Ascending aorta (tissue), 2 donors: ENCODE measurements at regions not wholly inside any gene's neighbourhood (a gene's known extent, or its start where the extent isn't known, plus 50 kb on each side); places are given as distances from the start of the nearest gene placed in this dataset.

ENCODE experiments used
- DNase-seq, 2 donors: peaks; one replicate each; pipeline ENCODE4 v3.0.0-alpha.2; 2019; ENCODE audit warnings: low spot score in 2 of 2
- H3K27ac ChIP-seq, 2 donors: fragments of 200-600 bp; sonication (generic); one replicate each; pipeline ENCODE4 v1.5.1; 2016 to 2017; ENCODE audit warnings: mild to moderate bottlenecking in 1 of 2
- H3K27me3 ChIP-seq: fragments of 200-600 bp; sonication (generic); one replicate; pipeline ENCODE4 v1.5.1; 2017
- H3K36me3 ChIP-seq, 2 donors: fragments of 200-600 bp; sonication (generic); one replicate each; pipeline ENCODE4 v1.5.1; 2016
- H3K4me1 ChIP-seq, 2 donors: fragments of 200-600 bp; sonication (generic); one replicate each; pipeline ENCODE4 v1.5.1; 2016 to 2017; ENCODE audit warnings: mild to moderate bottlenecking in 1 of 2
- H3K4me3 ChIP-seq, 2 donors: fragments of 200-600 bp; sonication (generic); one replicate each; pipeline ENCODE4 v1.5.1; 2016 to 2017; ENCODE audit warnings: mild to moderate bottlenecking in 1 of 2
- H3K9me3 ChIP-seq, 2 donors: fragments of 200-600 bp; sonication (generic); one replicate each; pipeline ENCODE4 v1.5.1; 2016
- CTCF ChIP-seq, 3 experiments: fragments of 200-600 bp in 2 of 3; fragments of 450-650 bp in 1 of 3; sonication (generic) in 2 of 3; IDR thresholded peaks; one replicate each; pipeline ENCODE4 v1.5.1; 2016 to 2019; ENCODE audit warnings: antibody characterized with exemption in 3 of 3, mild to moderate bottlenecking in 1 of 3, moderate library complexity in 1 of 3
- intact Hi-C: fragments of 100-400 bp; cut with DNase I; formaldehyde crosslinking; loops from one replicate; pipeline ENCODE4 v1.15.1; 2023

DNA sequence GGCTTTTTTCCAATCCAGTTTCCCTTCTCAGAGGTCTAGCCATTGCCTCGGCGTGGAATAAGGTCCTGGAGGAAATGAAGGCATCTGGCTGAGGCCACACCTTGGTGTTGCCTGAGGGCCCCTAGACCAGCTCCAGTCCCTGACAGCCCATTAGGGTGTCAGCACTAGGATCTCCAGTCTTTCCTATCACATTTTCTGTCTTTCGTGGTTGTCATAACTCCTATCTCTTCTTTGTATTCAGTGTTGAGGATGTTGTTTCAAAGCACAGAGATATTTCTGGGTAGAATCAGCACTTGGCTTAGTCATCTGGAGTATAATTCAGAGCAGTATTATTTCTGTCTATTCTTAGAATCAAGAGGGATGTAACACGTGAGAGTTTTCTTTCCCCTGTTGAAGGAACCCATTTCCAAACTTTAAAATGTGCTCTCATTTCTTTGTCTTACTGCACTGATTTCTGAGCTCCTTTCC lies 844.3 kb downstream of the KCNT2 start:
- Histone ChIP-seq H3K9me3 (no peaks in the 10 kb centered on the region), H3K36me3 (no peaks in the 10 kb centered on the region), H3K27ac (no peak overlapping the region), H3K4me3 (no peak overlapping the region), H3K4me1 (no peaks in the 10 kb centered on the region), H3K27me3 (no peaks in the 10 kb centered on the region)
- no peak for TF ChIP-seq CTCF (IDR thresholded peaks at IDR 0.05)
- DNase-seq = no peak
- intact Hi-C loops = no loop called here

GRCh38 chr1:195763146-195763906 lies 844.9 kb downstream of the KCNT2 start:
- H3K27ac ChIP-seq = no peak overlapping the region
- intact Hi-C loops = no loop called here
- H3K36me3 ChIP-seq = no peaks in the 10 kb centered on the region
- H3K4me1 ChIP-seq = no peaks in the 10 kb centered on the region
- TF ChIP-seq CTCF (IDR thresholded peaks at IDR 0.05) = no peak
- H3K4me3 ChIP-seq = no peak overlapping the region
- no peaks in the 10 kb centered on the region for H3K9me3 ChIP-seq
- no peaks in the 10 kb centered on the region for H3K27me3 ChIP-seq
- no peak for DNase-seq

DNA sequence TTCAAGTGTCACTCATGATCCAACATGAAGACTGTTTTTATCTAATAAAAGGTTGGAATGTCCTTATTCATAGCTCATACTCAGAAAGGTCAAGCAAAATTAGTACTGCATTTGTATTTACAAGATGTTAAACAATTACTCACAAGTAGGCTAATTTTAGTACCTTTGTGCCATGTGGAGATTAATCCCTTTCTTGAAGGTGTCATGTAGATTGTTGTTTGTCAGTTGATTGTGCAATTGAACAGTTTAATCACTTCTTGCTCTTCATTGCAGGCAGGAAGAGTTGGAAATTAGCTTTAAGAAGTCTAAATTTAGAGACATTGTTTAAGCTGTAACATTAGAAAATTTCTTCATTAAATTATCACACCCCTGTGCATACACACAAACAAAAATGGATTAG lies 847.1 kb downstream of the KCNT2 start:
- H3K27ac ChIP-seq = no peak overlapping the region

DNA sequence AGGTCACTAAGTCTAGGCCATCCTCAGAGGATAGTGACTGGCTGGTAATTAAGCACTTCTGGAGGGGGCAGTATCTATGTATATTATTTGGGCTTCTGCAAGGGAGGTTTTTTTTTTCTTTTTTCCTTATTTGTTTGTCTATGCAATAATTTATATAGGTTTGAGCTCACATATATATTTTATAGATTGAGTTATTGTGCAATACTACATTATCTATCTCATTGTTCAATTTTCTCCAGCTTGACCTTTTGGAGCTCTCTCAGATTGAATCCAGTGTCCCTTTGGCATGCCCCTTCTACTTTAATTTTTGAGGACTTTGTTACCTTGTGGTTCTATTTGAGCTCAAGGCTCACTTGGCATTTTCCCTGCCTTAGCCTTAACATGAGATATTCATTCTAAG lies 852.1 kb downstream of the KCNT2 start:
- DNase-seq = no peak

More for the DNA sequence above, 847.1 kb downstream of the KCNT2 start:
- H3K4me1 ChIP-seq = no peaks in the 10 kb centered on the region
- no peaks in the 10 kb centered on the region for H3K27me3 ChIP-seq
- intact Hi-C loops = no loop called here
- DNase-seq = no peak
- H3K4me3 ChIP-seq = no peak overlapping the region
- no peaks in the 10 kb centered on the region for H3K36me3 ChIP-seq
- no peak for TF ChIP-seq CTCF (IDR thresholded peaks at IDR 0.05)
- H3K9me3 ChIP-seq = no peaks in the 10 kb centered on the region

GRCh38 chr1:195754874-195755273 lies 853.4 kb downstream of the KCNT2 start:
- no peak overlapping the region for H3K27ac ChIP-seq
- H3K4me3 ChIP-seq = no peak overlapping the region
- H3K36me3 ChIP-seq = no peaks in the 10 kb centered on the region
- no peaks in the 10 kb centered on the region for H3K9me3 ChIP-seq
- DNase-seq = no peak
- TF ChIP-seq CTCF (IDR thresholded peaks at IDR 0.05) = no peak
- H3K27me3 ChIP-seq = no peaks in the 10 kb centered on the region
- intact Hi-C loops = no loop called here
- no peaks in the 10 kb centered on the region for H3K4me1 ChIP-seq

More for the DNA sequence above, 852.1 kb downstream of the KCNT2 start:
- intact Hi-C loops = no loop called here
- Histone ChIP-seq H3K9me3 (no peaks in the 10 kb centered on the region), H3K4me1 (no peaks in the 10 kb centered on the region), H3K27ac (no peak overlapping the region), H3K27me3 (no peaks in the 10 kb centered on the region), H3K4me3 (no peak overlapping the region), H3K36me3 (no peaks in the 10 kb centered on the region)
- no peak for TF ChIP-seq CTCF (IDR thresholded peaks at IDR 0.05)
